Smooth muscle cell (in vitro differentiated cells): ENCODE measurements at regions not wholly inside any gene's neighbourhood (a gene's known extent, or its start where the extent isn't known, plus 50 kb on each side); places are given as distances from the start of the nearest gene placed in this dataset.
A peak's percentile ranks its signal among the peaks of the same experiment; 100 is the strongest.

Experiments
- DNase-seq: peaks from one replicate; lab custom pipeline; 2025; ENCODE audit not compliant: unreplicated experiment; lab: John Stamatoyannopoulos, UW
- H2AFZ ChIP-seq: fragments of 200-600 bp; sonication (generic); 2 replicates; pipeline ENCODE4 v1.6.0; 2016; ENCODE audit warnings: antibody characterized with exemption, low read depth, mild to moderate bottlenecking
- H3F3A ChIP-seq: fragments of 200-600 bp; sonication (generic); 2 replicates; pipeline ENCODE4 v1.6.0; 2017; ENCODE audit warnings: antibody characterized with exemption, low read depth
- H3K27ac ChIP-seq: fragments of 200-600 bp; sonication (generic); 2 replicates; pipeline ENCODE4 v1.5.1; 2016; ENCODE audit warnings: low read depth, mild to moderate bottlenecking
- H3K27me3 ChIP-seq: fragments of 200-600 bp; sonication (generic); 2 replicates; pipeline ENCODE4 v1.6.1; 2016; ENCODE audit warnings: low read depth, mild to moderate bottlenecking
- H3K36me3 ChIP-seq: fragments of 200-600 bp; sonication (generic); 2 replicates; pipeline ENCODE4 v1.5.1; 2016; ENCODE audit warnings: low read depth
- H3K4me1 ChIP-seq: fragments of 200-600 bp; sonication (generic); 2 replicates; pipeline ENCODE4 v1.5.1; 2016; ENCODE audit warnings: low read depth
- H3K4me2 ChIP-seq: fragments of 200-600 bp; sonication (generic); 2 replicates; pipeline ENCODE4 v1.6.0; 2016; ENCODE audit warnings: mild to moderate bottlenecking
- H3K4me3 ChIP-seq: fragments of 200-600 bp; sonication (generic); 2 replicates; pipeline ENCODE4 v1.5.1; 2016; ENCODE audit warnings: mild to moderate bottlenecking
- H3K79me2 ChIP-seq: fragments of 200-600 bp; sonication (generic); 2 replicates; pipeline ENCODE4 v1.6.0; 2016; ENCODE audit warnings: low read depth, mild to moderate bottlenecking
- H3K9ac ChIP-seq: fragments of 200-600 bp; sonication (generic); 2 replicates; pipeline ENCODE4 v1.6.0; 2016; ENCODE audit warnings: low read depth
- H3K9me3 ChIP-seq: fragments of 200-600 bp; sonication (generic); replicated peaks from 2 replicates; pipeline ENCODE4 v1.5.1; 2016; ENCODE audit warnings: low read depth
- H4K20me1 ChIP-seq: fragments of 200-600 bp; sonication (generic); 2 replicates; pipeline ENCODE4 v1.6.0; 2016; ENCODE audit warnings: low read depth
- CTCF ChIP-seq: fragments of 200-600 bp; sonication (generic); IDR thresholded peaks from 2 replicates; pipeline ENCODE4 v1.5.1; 2017; ENCODE audit warnings: borderline replicate concordance, mild to moderate bottlenecking, antibody characterized with exemption; ENCODE audit not compliant: insufficient read depth, poor library complexity, severe bottlenecking
- WGBS: methylation state at CpG from one replicate; pipeline ENCODE4 v1.1.7; 2016; ENCODE audit warnings: low lambda C conversion rate; 5-methylcytosine and 5-hydroxymethylcytosine counted together

GRCh38 chr10:21100190-21100589 is 203.1 kb upstream of the NEBL start:
- Histone ChIP-seq H3K27me3 (no peaks in the 10 kb centered on the region), H3K27ac (peak overlapping the region; percentile 44), H3K9ac (peak overlapping the region; percentile 22), H3K9me3 (no peaks in the 10 kb centered on the region), H3K36me3 (no peaks in the 10 kb centered on the region), H3F3A (no peaks in the 10 kb centered on the region), H2AFZ (peak overlapping the region; percentile 66), H3K4me1 (peaks cover 22% of the 10 kb centered on the region), H3K4me3 (no peak overlapping the region), H3K4me2 (no peak overlapping the region), H3K79me2 (no peaks in the 10 kb centered on the region), H4K20me1 (no peaks in the 10 kb centered on the region)
- WGBS, result 73% methylated on average over 12 of the region's 12 CpGs
- DNase-seq, result no peak
- TF ChIP-seq CTCF, result no peak

GRCh38 chr10:21099291-21100062 is 202.4 kb upstream of the NEBL start:
- H2AFZ ChIP-seq, result no peak overlapping the region
- DNase-seq, result no peak
- no peak overlapping the region for H3K9ac ChIP-seq
- H3K79me2 ChIP-seq, result no peaks in the 10 kb centered on the region
- 82% methylated on average over 6 of the region's 6 CpGs for WGBS
- H3F3A ChIP-seq, result no peaks in the 10 kb centered on the region
- H4K20me1 ChIP-seq, result no peaks in the 10 kb centered on the region
- no peaks in the 10 kb centered on the region for H3K9me3 ChIP-seq
- no peaks in the 10 kb centered on the region for H3K36me3 ChIP-seq
- H3K4me3 ChIP-seq, result no peak overlapping the region
- H3K27ac ChIP-seq, result peak overlapping the region; percentile 44
- TF ChIP-seq CTCF, result no peak
- no peaks in the 10 kb centered on the region for H3K27me3 ChIP-seq
- H3K4me1 ChIP-seq, result peaks cover 22% of the 10 kb centered on the region
- no peak overlapping the region for H3K4me2 ChIP-seq

- Histone ChIP-seq H2AFZ (no peak overlapping the region), H3K4me2 (peak overlapping the region; percentile 25), H3K79me2 (no peaks in the 10 kb centered on the region), H3K27ac (peak overlapping the region; percentile 81), H3K4me3 (no peak overlapping the region), H3K9me3 (no peaks in the 10 kb centered on the region), H3K4me1 (peaks cover 22% of the 10 kb centered on the region), H3K36me3 (no peaks in the 10 kb centered on the region), H3K9ac (peak overlapping the region; percentile 74), H3F3A (no peaks in the 10 kb centered on the region), H4K20me1 (no peaks in the 10 kb centered on the region), H3K27me3 (no peaks in the 10 kb centered on the region)
- no peak for DNase-seq
- TF ChIP-seq CTCF, result no peak
- 91% methylated on average over 5 of the region's 5 CpGs for WGBS
Measured at GRCh38 chr10:21097926-21098355, 200.8 kb upstream of the NEBL start.

- H3K9me3 ChIP-seq, result no peaks in the 10 kb centered on the region
- no peaks in the 10 kb centered on the region for H3F3A ChIP-seq
- H2AFZ ChIP-seq, result no peak overlapping the region
- 79% methylated on average over 3 of the region's 3 CpGs for WGBS
- no peaks in the 10 kb centered on the region for H3K27me3 ChIP-seq
- H4K20me1 ChIP-seq, result no peaks in the 10 kb centered on the region
- no peak overlapping the region for H3K9ac ChIP-seq
- no peak for DNase-seq
- no peak for TF ChIP-seq CTCF
- no peak overlapping the region for H3K4me2 ChIP-seq
- no peak overlapping the region for H3K4me3 ChIP-seq
- peaks cover 16% of the 10 kb centered on the region for H3K4me1 ChIP-seq
- H3K79me2 ChIP-seq, result no peaks in the 10 kb centered on the region
- H3K27ac ChIP-seq, result no peak overlapping the region
- no peaks in the 10 kb centered on the region for H3K36me3 ChIP-seq
Measured at GRCh38 chr10:21095494-21096055, 198.5 kb upstream of the NEBL start.
